ENCODE measurements at regions not wholly inside any gene's neighbourhood (a gene's known extent, or its start where the extent isn't known, plus 50 kb on each side); places are given as distances from the start of the nearest gene placed in this dataset.

DNA sequence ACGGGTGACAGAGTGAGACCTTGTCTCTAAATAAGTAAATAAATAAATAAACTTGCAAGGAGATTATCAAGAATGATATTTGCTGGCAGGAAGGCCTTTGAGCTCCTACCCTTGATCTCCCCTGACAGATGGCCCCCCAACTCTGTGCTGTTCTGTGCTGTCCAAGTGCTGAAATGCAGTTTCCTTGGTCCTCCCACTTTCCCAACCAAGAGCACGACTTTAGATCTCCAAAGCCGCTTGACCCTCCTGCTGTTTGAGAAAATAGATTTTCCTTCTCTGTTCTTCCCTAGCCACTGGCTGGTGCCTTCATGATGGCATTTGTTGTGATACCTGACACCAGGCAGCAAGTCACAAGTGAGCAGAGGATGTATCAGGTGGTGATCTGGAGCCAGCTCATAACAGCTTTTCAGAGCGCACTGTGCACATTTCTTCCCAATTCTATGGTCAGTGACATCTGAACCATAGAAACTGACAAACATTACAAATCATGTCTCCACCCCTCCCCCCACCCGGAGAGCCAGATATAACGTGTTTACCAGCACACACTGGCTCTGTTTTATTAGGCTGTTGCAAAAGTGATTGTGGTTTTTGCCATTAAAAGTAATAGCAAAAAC lies 80.0 kb upstream of the PUM3 start:
- BruUV-seq (replicated peaks), result no TSS peak
- Mint-ChIP-seq H3K27ac (ENCODE audit: unreplicated experiment) (no peak overlapping the region), H3K36me3 (ENCODE audit: insufficient read depth, unreplicated experiment) (no peaks in the 10 kb centered on the region), H3K27me3 (ENCODE audit: insufficient read depth, unreplicated experiment) (peaks cover 3% of the 10 kb centered on the region), H3K4me1 (ENCODE audit: low read depth, unreplicated experiment) (no peaks in the 10 kb centered on the region), H3K4me3 (ENCODE audit: unreplicated experiment) (no peak overlapping the region), H3K9me3 (ENCODE audit: unreplicated experiment) (no peaks in the 10 kb centered on the region)
- CTCF ChIA-PET, result no interaction called here
- Histone ChIP-seq H3K27me3 (replicated peaks; ENCODE audit: control insufficient read depth, insufficient read depth, low read length) (no peaks in the 10 kb centered on the region), H3K9me3 (no peaks in the 10 kb centered on the region), H3K4me1 (no peaks in the 10 kb centered on the region), H3K36me3 (ENCODE audit: control insufficient read depth, insufficient read depth, low read length) (no peaks in the 10 kb centered on the region), H3K4me3 (ENCODE audit: low read depth, low read length) (no peak overlapping the region)
- POLR2A ChIA-PET, result no interaction called here
- no peak for DNase-seq
- TF ChIP-seq, protein P1, sequence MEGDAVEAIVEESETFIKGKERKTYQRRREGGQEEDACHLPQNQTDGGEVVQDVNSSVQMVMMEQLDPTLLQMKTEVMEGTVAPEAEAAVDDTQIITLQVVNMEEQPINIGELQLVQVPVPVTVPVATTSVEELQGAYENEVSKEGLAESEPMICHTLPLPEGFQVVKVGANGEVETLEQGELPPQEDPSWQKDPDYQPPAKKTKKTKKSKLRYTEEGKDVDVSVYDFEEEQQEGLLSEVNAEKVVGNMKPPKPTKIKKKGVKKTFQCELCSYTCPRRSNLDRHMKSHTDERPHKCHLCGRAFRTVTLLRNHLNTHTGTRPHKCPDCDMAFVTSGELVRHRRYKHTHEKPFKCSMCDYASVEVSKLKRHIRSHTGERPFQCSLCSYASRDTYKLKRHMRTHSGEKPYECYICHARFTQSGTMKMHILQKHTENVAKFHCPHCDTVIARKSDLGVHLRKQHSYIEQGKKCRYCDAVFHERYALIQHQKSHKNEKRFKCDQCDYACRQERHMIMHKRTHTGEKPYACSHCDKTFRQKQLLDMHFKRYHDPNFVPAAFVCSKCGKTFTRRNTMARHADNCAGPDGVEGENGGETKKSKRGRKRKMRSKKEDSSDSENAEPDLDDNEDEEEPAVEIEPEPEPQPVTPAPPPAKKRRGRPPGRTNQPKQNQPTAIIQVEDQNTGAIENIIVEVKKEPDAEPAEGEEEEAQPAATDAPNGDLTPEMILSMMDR (IDR thresholded peaks at IDR 0.05; ENCODE audit: insufficient read depth in 1 of 2, low read depth in 1 of 2, low read length in 1 of 2, severe bottlenecking in 1 of 2, unreplicated experiment in 1 of 2), result no peak
- intact Hi-C loops (cut with micrococcal nuclease; ENCODE audit: unreplicated experiment), result no loop called here

DNA sequence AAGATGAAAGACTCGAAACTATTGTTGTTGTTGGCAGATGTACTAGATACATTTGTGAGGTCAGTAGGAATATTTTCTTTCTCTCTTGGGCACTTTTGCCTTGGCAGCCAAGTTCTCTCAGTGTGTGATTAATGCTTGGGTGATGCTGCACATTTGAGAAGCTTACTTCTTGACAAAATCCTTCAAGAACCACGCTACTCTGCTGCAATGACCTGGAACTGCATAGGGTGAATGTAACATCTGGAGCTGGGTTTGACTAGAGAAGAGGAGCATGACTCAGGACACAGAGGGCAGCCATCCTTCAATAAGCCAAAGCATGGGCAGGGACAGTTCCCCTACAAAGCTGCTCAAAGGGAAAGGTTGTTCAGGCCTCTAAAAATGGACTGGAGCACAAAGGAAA lies 75.5 kb upstream of the PUM3 start:
- no peaks in the 10 kb centered on the region; the same call in 1 of the 2 replicates for H3K27me3 ChIP-seq (replicated peaks; ENCODE audit: control insufficient read depth, insufficient read depth, low read length)
- TF ChIP-seq, protein P1 (IDR thresholded peaks at IDR 0.05; ENCODE audit: insufficient read depth in 1 of 2, low read depth in 1 of 2, low read length in 1 of 2, severe bottlenecking in 1 of 2, unreplicated experiment in 1 of 2), result no peak

DNA sequence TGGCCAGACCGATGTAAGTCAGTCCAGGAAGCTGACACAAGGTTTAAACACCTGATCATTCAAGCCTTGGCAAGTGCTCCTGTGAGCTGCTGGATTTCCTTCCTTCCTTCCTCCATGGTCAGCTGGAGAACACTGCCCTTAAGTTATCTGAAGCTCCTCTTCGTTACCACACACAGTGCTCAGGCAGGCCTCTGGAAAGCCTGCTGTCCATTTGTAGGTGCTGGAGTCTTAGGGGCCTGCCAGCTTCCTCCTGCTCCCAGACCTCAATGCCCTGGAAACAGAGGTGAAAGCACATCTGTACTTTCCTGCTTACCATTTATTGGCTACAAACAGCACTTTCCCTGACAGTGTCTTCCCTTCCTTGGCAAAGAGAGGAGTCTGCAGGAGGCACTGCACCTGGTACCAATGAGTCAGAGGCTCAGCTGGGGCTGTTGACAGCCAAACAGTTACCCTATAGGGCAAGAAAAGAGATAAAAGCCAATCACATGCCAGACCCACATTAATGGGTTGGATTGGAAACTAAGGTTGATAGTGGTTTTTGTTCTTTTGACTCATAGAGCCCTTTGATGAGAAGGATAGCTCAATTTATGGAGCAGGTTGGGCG lies 72.6 kb upstream of the PUM3 start:
- ChIA-PET POLR2A (no interaction called here), CTCF (no interaction called here)
- DNase-seq, result no peak
- H3K27ac Mint-ChIP-seq (ENCODE audit: unreplicated experiment), result no peak overlapping the region
- no peaks in the 10 kb centered on the region for H3K4me1 Mint-ChIP-seq (ENCODE audit: low read depth, unreplicated experiment)
- no peaks in the 10 kb centered on the region; the same call in 1 of the 2 replicates for H3K27me3 ChIP-seq (replicated peaks; ENCODE audit: control insufficient read depth, insufficient read depth, low read length)
- H3K36me3 Mint-ChIP-seq (ENCODE audit: insufficient read depth, unreplicated experiment), result no peaks in the 10 kb centered on the region
- no peaks in the 10 kb centered on the region for H3K9me3 ChIP-seq
- no peak overlapping the region for H3K4me3 Mint-ChIP-seq (ENCODE audit: unreplicated experiment)
- no peak overlapping the region for H3K4me3 ChIP-seq (ENCODE audit: low read depth, low read length)
- no TSS peak for BruUV-seq (replicated peaks)
- TF ChIP-seq, protein P1 (IDR thresholded peaks at IDR 0.05; ENCODE audit: insufficient read depth in 1 of 2, low read depth in 1 of 2, low read length in 1 of 2, severe bottlenecking in 1 of 2, unreplicated experiment in 1 of 2), result no peak
- no peaks in the 10 kb centered on the region for H3K36me3 ChIP-seq (ENCODE audit: control insufficient read depth, insufficient read depth, low read length)
- intact Hi-C loops (cut with micrococcal nuclease; ENCODE audit: unreplicated experiment), result no loop called here
- H3K9me3 Mint-ChIP-seq (ENCODE audit: unreplicated experiment), result no peaks in the 10 kb centered on the region
- H3K4me1 ChIP-seq, result no peaks in the 10 kb centered on the region
- H3K27me3 Mint-ChIP-seq (ENCODE audit: insufficient read depth, unreplicated experiment), result peaks cover 20% of the 10 kb centered on the region

More for the DNA sequence above, 75.5 kb upstream of the PUM3 start:
- H3K4me1 Mint-ChIP-seq (ENCODE audit: low read depth, unreplicated experiment), result no peaks in the 10 kb centered on the region
- POLR2A ChIA-PET, result no interaction called here
- H3K36me3 ChIP-seq (ENCODE audit: control insufficient read depth, insufficient read depth, low read length), result no peaks in the 10 kb centered on the region
- H3K9me3 ChIP-seq, result no peaks in the 10 kb centered on the region
- peaks cover 11% of the 10 kb centered on the region for H3K27me3 Mint-ChIP-seq (ENCODE audit: insufficient read depth, unreplicated experiment)
- H3K9me3 Mint-ChIP-seq (ENCODE audit: unreplicated experiment), result no peaks in the 10 kb centered on the region
- intact Hi-C loops (cut with micrococcal nuclease; ENCODE audit: unreplicated experiment), result no loop called here
- H3K4me1 ChIP-seq, result no peaks in the 10 kb centered on the region
- H3K4me3 Mint-ChIP-seq (ENCODE audit: unreplicated experiment), result no peak overlapping the region
- no TSS peak for BruUV-seq (replicated peaks)
- H3K4me3 ChIP-seq (ENCODE audit: low read depth, low read length), result no peak overlapping the region
- DNase-seq, result no peak
- H3K27ac Mint-ChIP-seq (ENCODE audit: unreplicated experiment), result no peak overlapping the region
- no peaks in the 10 kb centered on the region for H3K36me3 Mint-ChIP-seq (ENCODE audit: insufficient read depth, unreplicated experiment)
- CTCF ChIA-PET, result no interaction called here
